IMR-90 (cell line): ENCODE measurements at regions not wholly inside any gene's neighbourhood (a gene's known extent, or its start where the extent isn't known, plus 50 kb on each side); places are given as distances from the start of the nearest gene placed in this dataset.

Source experiments
- ATAC-seq: fragments of 200-7000 bp; cut with Tn5 transposase; 2 replicates; pipeline ENCODE4 v1.9.1; 2020; ENCODE audit warnings: low read depth, mild to moderate bottlenecking, moderate library complexity
- BruUV-seq: library from RNA; stranded (reverse); fragments of 400-500 nt; replicated peaks from 2 replicates; lab custom pipeline; 2021; lab: Mats Ljungman, UMichigan
- CTCF ChIA-PET: fragments of 300-600 bp; formaldehyde crosslinking; extraction: SDS; loops from one replicate; lab custom pipeline; 2021; ENCODE audit warnings: antibody characterized with exemption; lab: Yijun Ruan, JAX
- POLR2A ChIA-PET: fragments of 300-600 bp; sonication (Branson Sonifier 250); formaldehyde crosslinking; loops from one replicate; lab custom pipeline; 2022; ENCODE audit warnings: antibody characterized with exemption; ENCODE audit not compliant: unreplicated experiment; lab: Charles Lee
- DNase-seq: peaks from one replicate; pipeline ENCODE4 v3.0.0; 2013
- H2AFZ ChIP-seq: replicated peaks from 2 replicates; pipeline ENCODE3; 2013; ENCODE audit warnings: low read length, mild to moderate bottlenecking; ENCODE audit not compliant: poor library complexity
- H2AK5ac ChIP-seq: 2 replicates; pipeline ENCODE4 v1.6.1; 2013; ENCODE audit warnings: low read depth, low read length, inconsistent platforms
- H2AK9ac ChIP-seq: replicated peaks from 2 replicates; pipeline ENCODE3; 2013; ENCODE audit warnings: mild to moderate bottlenecking, low read depth, low read length, moderate library complexity; ENCODE audit not compliant: poor library complexity
- H2BK120ac ChIP-seq: 2 replicates; pipeline ENCODE4 v1.6.1; 2013; ENCODE audit warnings: low read depth, low read length, inconsistent platforms
- H2BK15ac ChIP-seq: 3 replicates; pipeline ENCODE4 v1.6.1; 2013; ENCODE audit warnings: low read depth, low read length, inconsistent platforms
- H2BK20ac ChIP-seq: 2 replicates; pipeline ENCODE4 v1.6.1; 2013; ENCODE audit warnings: low read depth, mild to moderate bottlenecking, inconsistent platforms, low read length, moderate library complexity
- H2BK5ac ChIP-seq: 2 replicates; pipeline ENCODE4 v1.6.1; 2013; ENCODE audit warnings: mild to moderate bottlenecking, low read depth, low read length, inconsistent platforms; ENCODE audit not compliant: poor library complexity, severe bottlenecking
- H3K14ac ChIP-seq: replicated peaks from 2 replicates; pipeline ENCODE4 v1.6.1; 2013; ENCODE audit warnings: low read depth, low read length, inconsistent platforms
- H3K18ac ChIP-seq: 2 replicates; pipeline ENCODE4 v1.6.1; 2013; ENCODE audit warnings: low read depth, low read length, control low read depth
- H3K23ac ChIP-seq: 2 replicates; pipeline ENCODE4 v1.6.1; 2013; ENCODE audit warnings: low read depth, low read length, inconsistent platforms
- H3K27ac ChIP-seq: 2 replicates; pipeline ENCODE4 v1.5.1; 2013; ENCODE audit warnings: mild to moderate bottlenecking, control low read depth, low read length; ENCODE audit not compliant: insufficient read depth
- H3K27me3 ChIP-seq: 2 replicates; pipeline ENCODE4 v1.6.1; 2013; ENCODE audit warnings: low read length; ENCODE audit not compliant: control insufficient read depth, insufficient read depth
- H3K36me3 ChIP-seq: 2 replicates; pipeline ENCODE4 v1.6.1; 2013; ENCODE audit warnings: low read length, mixed read lengths; ENCODE audit not compliant: control insufficient read depth, insufficient read depth
- H3K4ac ChIP-seq: 2 replicates; pipeline ENCODE4 v1.6.1; 2013; ENCODE audit warnings: low read depth, low read length, inconsistent platforms
- H3K4me1 ChIP-seq: 2 replicates; pipeline ENCODE4 v1.6.1; 2013; ENCODE audit warnings: low read length, mixed read lengths; ENCODE audit not compliant: control insufficient read depth, insufficient read depth
- H3K4me2 ChIP-seq: 2 replicates; pipeline ENCODE4 v1.6.1; 2013; ENCODE audit warnings: low read depth, mild to moderate bottlenecking, control low read depth, low read length, moderate library complexity
- H3K4me3 ChIP-seq: 2 replicates; pipeline ENCODE4 v1.5.1; 2013; ENCODE audit warnings: low read depth, mild to moderate bottlenecking, control low read depth, low read length, moderate library complexity; ENCODE audit not compliant: insufficient read depth
- H3K56ac ChIP-seq: 2 replicates; pipeline ENCODE4 v1.6.1; 2013; ENCODE audit warnings: low read length, inconsistent platforms; ENCODE audit not compliant: insufficient read depth; ENCODE audit errors: extremely low read depth
- H3K79me1 ChIP-seq, 2 experiments: 2 replicates each; pipeline ENCODE4 v1.6.1; 2013; ENCODE audit warnings: low read length in 2 of 2, inconsistent platforms in 1 of 2, low read depth in 1 of 2
- H3K9ac ChIP-seq: 2 replicates; pipeline ENCODE4 v1.6.1; 2013; ENCODE audit warnings: low read depth, low read length, control low read depth
- H3K9me1 ChIP-seq: 2 replicates; pipeline ENCODE4 v1.6.1; 2013; ENCODE audit warnings: low read length, inconsistent platforms; ENCODE audit not compliant: insufficient read depth
- H3K9me3 ChIP-seq: 2 replicates; pipeline ENCODE4 v1.6.1; 2013; ENCODE audit warnings: low read length; ENCODE audit not compliant: control insufficient read depth, insufficient read depth
- H4K20me1 ChIP-seq: 2 replicates; pipeline ENCODE4 v1.6.1; 2013; ENCODE audit warnings: low read length, inconsistent platforms; ENCODE audit not compliant: insufficient read depth
- H4K5ac ChIP-seq: 2 replicates; pipeline ENCODE4 v1.6.1; 2013; ENCODE audit warnings: mild to moderate bottlenecking, low read depth, low read length, control low read depth
- H4K8ac ChIP-seq, 2 experiments: 2 replicates each; pipeline ENCODE4 v1.6.1; 2013; ENCODE audit warnings: low read depth in 2 of 2, low read length in 2 of 2, control low read depth in 1 of 2, inconsistent platforms in 1 of 2
- H4K91ac ChIP-seq: 2 replicates; pipeline ENCODE4 v1.6.1; 2013; ENCODE audit warnings: low read depth, low read length, inconsistent platforms; ENCODE audit not compliant: insufficient read depth
- BHLHE40 ChIP-seq: fragments of 150-350 bp; IDR thresholded peaks from 2 replicates; pipeline ENCODE4 v1.6.1; 2016; ENCODE audit warnings: mild to moderate bottlenecking, low read depth, low read length
- CEBPB ChIP-seq: IDR thresholded peaks from 2 replicates; pipeline ENCODE4 v1.6.1; 2012; ENCODE audit warnings: low read depth, low read length, improper control_type of control experiment
- CHD1 ChIP-seq: IDR thresholded peaks from 2 replicates; pipeline ENCODE4 v1.6.1; 2012; ENCODE audit warnings: low read depth, low read length, improper control_type of control experiment
- CTCF ChIP-seq: conservative IDR thresholded peaks from 2 replicates; pipeline ENCODE4 v1.5.1; 2012; ENCODE audit warnings: mild to moderate bottlenecking, low read depth, low read length, improper control_type of control experiment
- ELK1 ChIP-seq: fragments of 150-350 bp; IDR thresholded peaks from 2 replicates; pipeline ENCODE4 v1.6.1; 2016; ENCODE audit warnings: low read depth, mild to moderate bottlenecking, low read length, moderate library complexity, borderline replicate concordance
- FOS ChIP-seq: fragments of 150-350 bp; IDR thresholded peaks from 2 replicates; pipeline ENCODE4 v1.6.1; 2016; ENCODE audit warnings: low read depth, low read length
- MAFK ChIP-seq: IDR thresholded peaks from 2 replicates; pipeline ENCODE4 v1.6.1; 2012; ENCODE audit warnings: low read depth, low read length, improper control_type of control experiment
- MAZ ChIP-seq: IDR thresholded peaks from 2 replicates; pipeline ENCODE4 v1.6.1; 2012; ENCODE audit warnings: low read depth, mild to moderate bottlenecking, low read length, improper control_type of control experiment, moderate library complexity, borderline replicate concordance
- MXI1 ChIP-seq: IDR thresholded peaks from 2 replicates; pipeline ENCODE4 v1.6.1; 2012; ENCODE audit warnings: low read depth, mild to moderate bottlenecking, low read length, moderate library complexity, borderline replicate concordance
- NFE2L2 ChIP-seq: fragments of 150-350 bp; IDR thresholded peaks from 2 replicates; pipeline ENCODE4 v1.6.1; 2016; ENCODE audit warnings: low read depth, mild to moderate bottlenecking, low read length
- POLR2A ChIP-seq: IDR thresholded peaks from 2 replicates; pipeline ENCODE4 v1.6.1; 2012; ENCODE audit warnings: mild to moderate bottlenecking, low read depth, low read length
- RAD21 ChIP-seq: IDR thresholded peaks from 2 replicates; pipeline ENCODE4 v1.6.1; 2012; ENCODE audit warnings: low read length, improper control_type of control experiment
- RCOR1 ChIP-seq: IDR thresholded peaks from 2 replicates; pipeline ENCODE4 v1.6.1; 2012; ENCODE audit warnings: mild to moderate bottlenecking, low read length, improper control_type of control experiment; ENCODE audit not compliant: insufficient replicate concordance
- RFX5 ChIP-seq: IDR thresholded peaks from 2 replicates; pipeline ENCODE4 v1.8.0; 2012; ENCODE audit warnings: low read depth, mild to moderate bottlenecking, low read length, moderate library complexity
- SMC3 ChIP-seq: fragments of 150-350 bp; IDR thresholded peaks from 2 replicates; pipeline ENCODE4 v1.6.1; 2016; ENCODE audit warnings: low read depth, mild to moderate bottlenecking, antibody characterized with exemption, low read length, moderate library complexity
- USF2 ChIP-seq: fragments of 150-350 bp; IDR thresholded peaks from 2 replicates; pipeline ENCODE4 v1.6.1; 2017; ENCODE audit warnings: mild to moderate bottlenecking, antibody characterized with exemption, low read length, low read depth
- dilution Hi-C: fragments of 300-500 bp; cut with HindIII; formaldehyde crosslinking; loops from one replicate; pipeline ENCODE4 v1.14.3; 2018; ENCODE audit warnings: low sequenced_read_pairs; ENCODE audit not compliant: unreplicated experiment
- in situ Hi-C: fragments of 300-500 bp; cut with MboI; formaldehyde crosslinking; loops from 3 replicates; pipeline ENCODE4 v1.14.3; 2019; ENCODE audit warnings: low sequenced_read_pairs, inconsistent platforms, mixed read lengths
- intact Hi-C: fragments of 100-400 bp; cut with micrococcal nuclease; formaldehyde crosslinking; loops from 2 replicates; pipeline ENCODE4 v1.10.0; 2022

GRCh38 chr5:6112538-6112937, 265.8 kb downstream of the MED10 start:
- Histone ChIP-seq H2BK15ac (no peak overlapping the region), H2AK9ac (no peak overlapping the region), H3K14ac (no peak overlapping the region), H3K27me3 (no peaks in the 10 kb centered on the region), H3K23ac (no peak overlapping the region), H3K9me3 (peaks cover 31% of the 10 kb centered on the region), H2AK5ac (no peak overlapping the region), H3K4ac (no peak overlapping the region), H3K27ac (no peak overlapping the region), H3K9me1 (no peaks in the 10 kb centered on the region), H2AFZ (no peak overlapping the region), H3K36me3 (no peaks in the 10 kb centered on the region), H3K56ac (no peak overlapping the region), H3K9ac (no peak overlapping the region), H4K91ac (no peak overlapping the region), H2BK20ac (no peak overlapping the region), H2BK5ac (no peak overlapping the region), H4K5ac (no peak overlapping the region), H2BK120ac (no peak overlapping the region), H3K4me3 (no peak overlapping the region), H3K79me1 (no peaks in the 10 kb centered on the region), H3K4me1 (no peaks in the 10 kb centered on the region), H4K20me1 (no peaks in the 10 kb centered on the region), H4K8ac (no peak overlapping the region), H3K4me2 (no peak overlapping the region), H3K18ac (no peak overlapping the region)
- dilution Hi-C loops, result no loop called here
- in situ Hi-C loops, result no loop called here
- no TSS peak for BruUV-seq
- ChIA-PET POLR2A (no interaction called here), CTCF (no interaction called here)
- DNase-seq (no peak), ATAC-seq (no peak)
- intact Hi-C loops, result no loop called here
- TF ChIP-seq RAD21 (no peak), RCOR1 (no peak), CEBPB (no peak), USF2 (no peak), MAZ (no peak), POLR2A (no peak), ELK1 (no peak), BHLHE40 (no peak), FOS (no peak), CTCF (no peak), NFE2L2 (no peak), MXI1 (no peak), RFX5 (no peak), MAFK (no peak), SMC3 (no peak), CHD1 (no peak)
